ENCODE measurements at regions not wholly inside any gene's neighbourhood (a gene's known extent, or its start where the extent isn't known, plus 50 kb on each side); places are given as distances from the start of the nearest gene placed in this dataset.

- Histone ChIP-seq H3K4me2 (ENCODE audit: low read length) (no peak overlapping the region), H3K27ac (ENCODE audit: low read depth, low read length) (no peak overlapping the region), H3K4me1 (ENCODE audit: control insufficient read depth, low read length) (no peaks in the 10 kb centered on the region), H4K20me1 (ENCODE audit: control insufficient read depth, insufficient read depth, low read depth, low read length) (no peaks in the 10 kb centered on the region), H3K27me3 (ENCODE audit: control insufficient read depth, low read length) (no peaks in the 10 kb centered on the region; the same call in 1 of the 2 replicates), H3K4me3 (ENCODE audit: low read length) (no peak overlapping the region), H3K9me3 (ENCODE audit: control insufficient read depth, insufficient read depth, low read length) (no peaks in the 10 kb centered on the region), H3K79me2 (ENCODE audit: control insufficient read depth, low read length) (no peaks in the 10 kb centered on the region), H3F3A (ENCODE audit: control insufficient read depth, insufficient read depth) (no peaks in the 10 kb centered on the region), H3K36me3 (ENCODE audit: control insufficient read depth, low read length) (no peaks in the 10 kb centered on the region), H3K9me2 (replicated peaks; ENCODE audit: control insufficient read depth, low read length) (no peaks in the 10 kb centered on the region)
- no peak for TF ChIP-seq EZH2phosphoT487 (IDR thresholded peaks at IDR 0.05; ENCODE audit: borderline replicate concordance, low read length)
Observed at GRCh38 chr16:24433706-24434105, 105.7 kb upstream of the RBBP6 start.

GRCh38 chr16:24440306-24440705 is 99.1 kb upstream of the RBBP6 start:
- Histone ChIP-seq H4K20me1 (ENCODE audit: control insufficient read depth, insufficient read depth, low read depth, low read length) (no peaks in the 10 kb centered on the region), H3K36me3 (ENCODE audit: control insufficient read depth, low read length) (no peaks in the 10 kb centered on the region), H3K9me3 (ENCODE audit: control insufficient read depth, insufficient read depth, low read length) (no peaks in the 10 kb centered on the region), H3F3A (ENCODE audit: control insufficient read depth, insufficient read depth) (no peaks in the 10 kb centered on the region), H3K4me1 (ENCODE audit: control insufficient read depth, low read length) (no peaks in the 10 kb centered on the region), H3K4me2 (ENCODE audit: low read length) (no peak overlapping the region), H3K9me2 (replicated peaks; ENCODE audit: control insufficient read depth, low read length) (no peaks in the 10 kb centered on the region), H3K79me2 (ENCODE audit: control insufficient read depth, low read length) (no peaks in the 10 kb centered on the region), H3K4me3 (ENCODE audit: low read length) (no peak overlapping the region), H3K27me3 (ENCODE audit: control insufficient read depth, low read length) (no peaks in the 10 kb centered on the region; the same call in 1 of the 2 replicates), H3K27ac (ENCODE audit: low read depth, low read length) (no peak overlapping the region)
- TF ChIP-seq, protein P1, sequence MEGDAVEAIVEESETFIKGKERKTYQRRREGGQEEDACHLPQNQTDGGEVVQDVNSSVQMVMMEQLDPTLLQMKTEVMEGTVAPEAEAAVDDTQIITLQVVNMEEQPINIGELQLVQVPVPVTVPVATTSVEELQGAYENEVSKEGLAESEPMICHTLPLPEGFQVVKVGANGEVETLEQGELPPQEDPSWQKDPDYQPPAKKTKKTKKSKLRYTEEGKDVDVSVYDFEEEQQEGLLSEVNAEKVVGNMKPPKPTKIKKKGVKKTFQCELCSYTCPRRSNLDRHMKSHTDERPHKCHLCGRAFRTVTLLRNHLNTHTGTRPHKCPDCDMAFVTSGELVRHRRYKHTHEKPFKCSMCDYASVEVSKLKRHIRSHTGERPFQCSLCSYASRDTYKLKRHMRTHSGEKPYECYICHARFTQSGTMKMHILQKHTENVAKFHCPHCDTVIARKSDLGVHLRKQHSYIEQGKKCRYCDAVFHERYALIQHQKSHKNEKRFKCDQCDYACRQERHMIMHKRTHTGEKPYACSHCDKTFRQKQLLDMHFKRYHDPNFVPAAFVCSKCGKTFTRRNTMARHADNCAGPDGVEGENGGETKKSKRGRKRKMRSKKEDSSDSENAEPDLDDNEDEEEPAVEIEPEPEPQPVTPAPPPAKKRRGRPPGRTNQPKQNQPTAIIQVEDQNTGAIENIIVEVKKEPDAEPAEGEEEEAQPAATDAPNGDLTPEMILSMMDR (IDR thresholded peaks at IDR 0.05; ENCODE audit: low read depth, low read length, poor library complexity, severe bottlenecking): no peak
- TF ChIP-seq EZH2phosphoT487 (IDR thresholded peaks at IDR 0.05; ENCODE audit: borderline replicate concordance, low read length): no peak

DNA sequence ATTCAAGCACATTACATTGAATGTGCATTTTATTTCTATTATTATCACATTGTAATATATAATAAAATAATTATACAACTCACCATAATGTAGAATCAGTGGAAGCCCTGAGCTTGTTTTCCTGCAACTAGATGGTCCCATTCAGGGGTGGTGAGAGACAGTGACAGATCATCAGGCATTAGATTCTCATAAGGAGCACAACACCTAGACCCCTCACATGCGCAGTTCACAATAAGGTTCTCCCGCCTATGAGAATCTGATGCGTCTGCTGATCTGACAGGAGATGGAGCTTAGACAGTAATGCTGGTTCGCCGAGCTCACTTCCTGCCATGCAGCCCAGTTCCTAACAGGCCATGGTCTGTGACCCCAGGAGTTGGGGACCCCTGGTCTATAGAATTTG is 96.7 kb upstream of the RBBP6 start:
- Histone ChIP-seq H3K36me3 (ENCODE audit: control insufficient read depth, low read length) (no peaks in the 10 kb centered on the region), H3F3A (ENCODE audit: control insufficient read depth, insufficient read depth) (no peaks in the 10 kb centered on the region), H3K79me2 (ENCODE audit: control insufficient read depth, low read length) (no peaks in the 10 kb centered on the region), H3K27me3 (ENCODE audit: control insufficient read depth, low read length) (no peaks in the 10 kb centered on the region; the same call in 1 of the 2 replicates), H3K4me3 (ENCODE audit: low read length) (no peak overlapping the region), H3K9me3 (ENCODE audit: control insufficient read depth, insufficient read depth, low read length) (no peaks in the 10 kb centered on the region), H4K20me1 (ENCODE audit: control insufficient read depth, insufficient read depth, low read depth, low read length) (no peaks in the 10 kb centered on the region), H3K27ac (ENCODE audit: low read depth, low read length) (no peak overlapping the region), H3K4me1 (ENCODE audit: control insufficient read depth, low read length) (no peaks in the 10 kb centered on the region), H3K4me2 (ENCODE audit: low read length) (no peak overlapping the region), H3K9me2 (replicated peaks; ENCODE audit: control insufficient read depth, low read length) (no peaks in the 10 kb centered on the region)
- TF ChIP-seq EZH2phosphoT487 (IDR thresholded peaks at IDR 0.05; ENCODE audit: borderline replicate concordance, low read length): no peak
- TF ChIP-seq, protein P1 (IDR thresholded peaks at IDR 0.05; ENCODE audit: low read depth, low read length, poor library complexity, severe bottlenecking): no peak

DNA sequence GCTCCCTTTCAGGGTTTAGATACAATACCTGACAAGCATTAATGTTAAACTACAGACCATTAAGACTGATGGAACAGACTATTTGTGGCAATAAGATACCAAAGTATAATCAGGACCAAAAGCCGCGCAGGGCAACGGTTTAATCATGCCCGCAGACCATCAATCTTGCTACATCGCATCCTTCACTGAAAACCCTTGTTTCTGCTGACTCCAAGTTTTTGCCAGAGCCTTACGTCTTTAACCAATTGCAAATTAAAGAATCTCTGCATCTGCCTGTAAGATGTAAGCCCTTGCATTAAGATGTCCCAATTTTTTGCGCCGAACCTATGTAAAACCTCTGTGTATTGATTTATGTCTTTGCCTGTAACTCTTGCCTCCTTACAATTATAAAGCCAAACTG is 94.2 kb upstream of the RBBP6 start:
- Histone ChIP-seq H3K27ac (ENCODE audit: low read depth, low read length) (no peak overlapping the region), H3K4me2 (ENCODE audit: low read length) (no peak overlapping the region), H3F3A (ENCODE audit: control insufficient read depth, insufficient read depth) (no peaks in the 10 kb centered on the region), H4K20me1 (ENCODE audit: control insufficient read depth, insufficient read depth, low read depth, low read length) (no peaks in the 10 kb centered on the region), H3K4me1 (ENCODE audit: control insufficient read depth, low read length) (no peaks in the 10 kb centered on the region), H3K9me2 (replicated peaks; ENCODE audit: control insufficient read depth, low read length) (no peaks in the 10 kb centered on the region), H3K4me3 (ENCODE audit: low read length) (no peak overlapping the region), H3K36me3 (ENCODE audit: control insufficient read depth, low read length) (no peaks in the 10 kb centered on the region), H3K9me3 (ENCODE audit: control insufficient read depth, insufficient read depth, low read length) (no peaks in the 10 kb centered on the region), H3K27me3 (ENCODE audit: control insufficient read depth, low read length) (no peaks in the 10 kb centered on the region), H3K79me2 (ENCODE audit: control insufficient read depth, low read length) (no peaks in the 10 kb centered on the region)
- TF ChIP-seq, protein P1 (IDR thresholded peaks at IDR 0.05; ENCODE audit: low read depth, low read length, poor library complexity, severe bottlenecking): no peak
- TF ChIP-seq EZH2phosphoT487 (IDR thresholded peaks at IDR 0.05; ENCODE audit: borderline replicate concordance, low read length): no peak
